ENCODE measurements at regions not wholly inside any gene's neighbourhood (a gene's known extent, or its start where the extent isn't known, plus 50 kb on each side); places are given as distances from the start of the nearest gene placed in this dataset.

DNA sequence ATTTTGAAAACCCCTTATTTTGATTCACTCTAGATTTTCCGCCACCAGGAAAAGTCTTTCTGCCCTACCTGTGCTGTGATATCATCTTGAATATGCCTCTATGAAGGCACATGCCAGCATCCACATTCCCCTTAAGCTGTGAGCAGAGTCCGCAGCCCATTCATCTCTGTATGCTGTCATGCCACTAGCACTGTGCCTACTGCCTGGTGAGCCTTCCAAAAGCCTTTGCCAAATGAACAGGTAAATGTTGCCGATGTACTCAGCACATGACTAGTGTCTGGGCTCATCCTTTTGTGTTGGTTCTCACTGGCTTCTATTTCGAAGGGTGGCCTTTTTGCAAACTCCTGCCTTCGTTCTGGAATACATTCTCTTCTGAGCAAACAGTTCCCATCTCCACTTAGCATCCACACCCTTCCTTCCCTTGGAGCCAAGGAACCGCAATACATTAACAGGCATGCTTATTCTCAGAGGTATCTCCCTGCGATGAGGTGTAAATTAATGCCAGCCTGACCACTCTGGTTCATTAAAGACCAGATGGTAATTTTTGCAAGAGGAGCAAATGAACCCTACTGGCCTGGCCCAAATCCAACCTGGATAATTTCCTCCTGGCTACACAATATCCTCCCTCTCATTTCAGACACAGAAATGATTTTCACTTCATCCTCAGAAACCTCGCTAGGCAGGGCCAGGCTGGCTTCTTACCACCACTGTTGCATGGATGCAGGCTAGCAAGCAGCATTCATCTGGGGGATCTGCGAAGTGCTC, 339.7 kb upstream of the NFE2L3 start:
- no peak for TF ChIP-seq POLR2A (IDR thresholded peaks at IDR 0.05)
- TF ChIP-seq, protein P1, sequence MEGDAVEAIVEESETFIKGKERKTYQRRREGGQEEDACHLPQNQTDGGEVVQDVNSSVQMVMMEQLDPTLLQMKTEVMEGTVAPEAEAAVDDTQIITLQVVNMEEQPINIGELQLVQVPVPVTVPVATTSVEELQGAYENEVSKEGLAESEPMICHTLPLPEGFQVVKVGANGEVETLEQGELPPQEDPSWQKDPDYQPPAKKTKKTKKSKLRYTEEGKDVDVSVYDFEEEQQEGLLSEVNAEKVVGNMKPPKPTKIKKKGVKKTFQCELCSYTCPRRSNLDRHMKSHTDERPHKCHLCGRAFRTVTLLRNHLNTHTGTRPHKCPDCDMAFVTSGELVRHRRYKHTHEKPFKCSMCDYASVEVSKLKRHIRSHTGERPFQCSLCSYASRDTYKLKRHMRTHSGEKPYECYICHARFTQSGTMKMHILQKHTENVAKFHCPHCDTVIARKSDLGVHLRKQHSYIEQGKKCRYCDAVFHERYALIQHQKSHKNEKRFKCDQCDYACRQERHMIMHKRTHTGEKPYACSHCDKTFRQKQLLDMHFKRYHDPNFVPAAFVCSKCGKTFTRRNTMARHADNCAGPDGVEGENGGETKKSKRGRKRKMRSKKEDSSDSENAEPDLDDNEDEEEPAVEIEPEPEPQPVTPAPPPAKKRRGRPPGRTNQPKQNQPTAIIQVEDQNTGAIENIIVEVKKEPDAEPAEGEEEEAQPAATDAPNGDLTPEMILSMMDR (IDR thresholded peaks at IDR 0.05), result no peak

Measured in testis (tissue), 2 donors.